C1 segment of cervical spinal cord (tissue), 14 donors: ENCODE measurements at regions not wholly inside any gene's neighbourhood (a gene's known extent, or its start where the extent isn't known, plus 50 kb on each side); places are given as distances from the start of the nearest gene placed in this dataset.

Experiments
- DNase-seq, 14 donors: peaks; one replicate each; lab custom pipeline; 2025; lab: John Stamatoyannopoulos, UW

GRCh38 chr6:139940741-139941729, 566.6 kb upstream of the CITED2 start:
- DNase-seq: no peak

- DNase-seq: no peak
These were observed 564.9 kb upstream of the CITED2 start for GRCh38 chr6:139939189-139939979.

- DNase-seq: no peak
These were observed 558.2 kb upstream of the CITED2 start for GRCh38 chr6:139932671-139933070.

GRCh38 chr6:139931747-139932146, 557.3 kb upstream of the CITED2 start:
- DNase-seq: no peak

GRCh38 chr6:139927742-139928305, 553.4 kb upstream of the CITED2 start:
- no peak for DNase-seq

- no peak for DNase-seq
These were observed 552.8 kb upstream of the CITED2 start for GRCh38 chr6:139927236-139927635.

GRCh38 chr6:139926711-139927110, 552.3 kb upstream of the CITED2 start:
- no peak for DNase-seq

GRCh38 chr6:139925894-139926641, 551.6 kb upstream of the CITED2 start:
- DNase-seq: no peak

- DNase-seq: no peak
These were observed 549.6 kb upstream of the CITED2 start for GRCh38 chr6:139923964-139924475.

GRCh38 chr6:139922236-139922635, 547.8 kb upstream of the CITED2 start:
- DNase-seq: no peak

- no peak for DNase-seq
These were observed 546.3 kb upstream of the CITED2 start for GRCh38 chr6:139920776-139921100.

- DNase-seq: no peak
These were observed 545.8 kb upstream of the CITED2 start for GRCh38 chr6:139920027-139920775.

GRCh38 chr6:139919107-139920026, 544.9 kb upstream of the CITED2 start:
- DNase-seq: no peak

- no peak for DNase-seq
These were observed 543.6 kb upstream of the CITED2 start for GRCh38 chr6:139917951-139918630.

- no peak for DNase-seq
These were observed 540.5 kb upstream of the CITED2 start for GRCh38 chr6:139914910-139915309.

- no peak for DNase-seq
These were observed 538.4 kb upstream of the CITED2 start for GRCh38 chr6:139912735-139913400.

GRCh38 chr6:139909992-139910391, 535.5 kb upstream of the CITED2 start:
- no peak for DNase-seq

- no peak for DNase-seq
These were observed 531.1 kb upstream of the CITED2 start for GRCh38 chr6:139905404-139906052.
